ENCODE measurements at regions not wholly inside any gene's neighbourhood (a gene's known extent, or its start where the extent isn't known, plus 50 kb on each side); places are given as distances from the start of the nearest gene placed in this dataset.

DNA sequence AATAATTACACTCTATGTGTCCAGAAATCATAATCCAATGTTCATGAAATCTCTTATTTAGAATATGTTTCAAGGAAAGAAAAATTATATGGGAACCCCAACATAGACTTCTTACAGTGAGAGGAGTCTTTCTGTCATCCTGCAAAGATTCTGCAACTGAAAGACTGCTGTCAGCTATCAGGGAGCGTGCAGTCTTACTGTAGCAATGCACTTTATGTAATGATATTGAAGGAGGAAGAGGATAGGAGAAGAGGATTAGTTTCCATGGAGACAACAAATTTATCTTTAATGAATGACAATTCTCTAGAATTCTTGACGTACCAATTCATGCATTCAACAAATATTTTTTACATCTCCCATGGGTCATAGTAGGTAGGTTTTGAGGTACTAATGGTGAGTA lies 61.3 kb upstream of the MYT1L start:
- no peak for DNase-seq

DNA sequence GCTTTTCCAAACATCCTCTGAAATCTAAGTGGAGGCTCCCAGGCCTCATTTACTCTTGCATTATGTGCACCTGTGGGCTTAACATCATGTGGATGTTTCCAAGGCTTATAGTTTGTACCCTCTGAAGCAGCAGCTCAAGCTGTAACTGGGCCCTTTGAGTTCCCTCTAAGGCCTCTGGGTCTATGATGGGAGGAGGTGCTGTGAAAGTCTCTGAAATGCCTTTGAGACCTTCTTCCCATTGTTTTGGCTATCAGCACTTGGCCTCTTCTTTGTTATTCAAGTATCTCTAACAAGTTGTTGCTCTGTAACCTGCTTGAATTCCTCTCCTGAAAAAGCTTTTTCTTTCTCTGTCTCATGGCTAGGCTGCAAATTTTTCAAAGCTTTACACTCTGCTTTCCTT lies 58.1 kb upstream of the MYT1L start:
- no peak for DNase-seq

Measured in CD4-positive, alpha-beta T cell treated with Interferon gamma for 1 hour (primary cell).